Stromal cell of bone marrow (primary cell): ENCODE measurements at regions not wholly inside any gene's neighbourhood (a gene's known extent, or its start where the extent isn't known, plus 50 kb on each side); places are given as distances from the start of the nearest gene placed in this dataset.

Source experiments
- DNase-seq: peaks from one replicate; pipeline ENCODE4 v3.0.0-alpha.2; 2012; ENCODE audit warnings: low read depth

GRCh38 chr2:145260674-145261073 is 740.8 kb upstream of the ZEB2 start:
- DNase-seq = no peak

GRCh38 chr2:145260081-145260480 is 740.2 kb upstream of the ZEB2 start:
- DNase-seq = no peak

- peak; percentile 39 for DNase-seq
Measured at GRCh38 chr2:145258903-145259579, 739.1 kb upstream of the ZEB2 start.

- DNase-seq = no peak
Measured at GRCh38 chr2:145257931-145258330, 738.0 kb upstream of the ZEB2 start.

GRCh38 chr2:145256551-145256950 is 736.6 kb upstream of the ZEB2 start:
- no peak for DNase-seq

GRCh38 chr2:145254291-145254690 is 734.4 kb upstream of the ZEB2 start:
- DNase-seq = no peak

GRCh38 chr2:145253492-145253891 is 733.6 kb upstream of the ZEB2 start:
- DNase-seq = no peak

GRCh38 chr2:145245268-145245870 is 725.5 kb upstream of the ZEB2 start:
- no peak for DNase-seq

GRCh38 chr2:145235312-145235711 is 715.4 kb upstream of the ZEB2 start:
- DNase-seq = no peak

GRCh38 chr2:145230546-145230945 is 710.6 kb upstream of the ZEB2 start:
- DNase-seq = peak; percentile 12

- DNase-seq = peak; percentile 44
Measured at GRCh38 chr2:145228506-145228905, 708.6 kb upstream of the ZEB2 start.

GRCh38 chr2:145226901-145227300 is 707.0 kb upstream of the ZEB2 start:
- DNase-seq = no peak

GRCh38 chr2:145221516-145221915 is 701.6 kb upstream of the ZEB2 start:
- DNase-seq = peak; percentile 34

GRCh38 chr2:145221032-145221431 is 701.1 kb upstream of the ZEB2 start:
- no peak for DNase-seq

GRCh38 chr2:145220496-145220895 is 700.6 kb upstream of the ZEB2 start:
- DNase-seq = no peak

- DNase-seq = no peak
Measured at GRCh38 chr2:145207884-145208283, 688.0 kb upstream of the ZEB2 start.

- no peak for DNase-seq
Measured at GRCh38 chr2:145206496-145207281, 686.8 kb upstream of the ZEB2 start.

GRCh38 chr2:145203891-145204290 is 684.0 kb upstream of the ZEB2 start:
- no peak for DNase-seq

GRCh38 chr2:145199827-145200706 is 680.1 kb upstream of the ZEB2 start:
- DNase-seq = no peak

GRCh38 chr2:145199042-145199441 is 679.1 kb upstream of the ZEB2 start:
- no peak for DNase-seq

GRCh38 chr2:145198555-145198954 is 678.6 kb upstream of the ZEB2 start:
- DNase-seq = no peak

- no peak for DNase-seq
Measured at GRCh38 chr2:145197944-145198343, 678.0 kb upstream of the ZEB2 start.
